ENCODE measurements at regions not wholly inside any gene's neighbourhood (a gene's known extent, or its start where the extent isn't known, plus 50 kb on each side); places are given as distances from the start of the nearest gene placed in this dataset.

DNA sequence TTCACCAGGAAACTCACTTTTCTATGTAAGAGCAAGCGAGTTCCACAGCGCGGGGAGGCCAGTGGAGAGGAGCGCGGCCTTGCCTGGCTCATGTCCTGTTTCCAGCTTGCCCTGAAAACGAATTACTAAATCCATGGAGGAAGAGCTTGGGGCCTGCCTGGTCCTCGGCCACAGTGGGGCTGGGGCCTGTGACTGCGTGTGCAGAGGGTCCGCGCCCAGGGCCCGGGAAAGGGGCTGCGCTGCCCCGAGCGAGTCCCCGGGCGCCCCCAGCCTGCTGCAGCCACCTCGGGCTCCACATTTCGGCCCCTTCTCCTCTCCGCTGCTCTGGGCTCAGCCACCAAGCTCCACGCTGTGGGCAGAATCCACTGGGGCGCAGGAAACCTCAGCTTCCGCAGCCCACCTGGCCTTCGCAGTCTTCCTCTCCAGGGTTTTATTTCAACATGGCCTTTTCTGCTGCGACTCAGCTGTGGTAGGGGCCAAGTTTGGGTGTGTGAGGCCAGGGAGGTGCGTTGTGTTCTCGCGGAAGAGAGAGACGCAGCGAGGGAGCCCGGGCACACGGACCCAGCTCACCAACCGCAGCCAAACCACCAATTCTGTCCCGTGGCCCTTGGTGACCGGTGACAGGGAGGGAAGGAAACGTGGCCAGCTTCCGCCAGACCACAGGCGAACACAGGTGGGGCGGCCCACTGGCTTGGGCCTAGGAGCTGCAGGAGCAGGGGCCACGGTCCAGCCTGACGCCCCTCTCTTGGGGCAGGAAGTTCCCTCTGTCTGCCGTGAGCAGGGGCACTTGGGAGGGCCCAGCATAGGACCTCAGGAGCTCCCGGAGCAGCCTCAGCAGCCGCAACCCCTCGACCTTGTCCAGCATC is 211.4 kb downstream of the ERMARD start:
- H3K4me1 ChIP-seq: no peaks in the 10 kb centered on the region
- H3K27me3 ChIP-seq: no peaks in the 10 kb centered on the region
- no peak overlapping the region for H3K9ac ChIP-seq (ENCODE audit: low read depth in 2 of 2, low read length in 2 of 2)
- no peak overlapping the region for H3K27ac ChIP-seq
- intact Hi-C loops (cut with DNase I): no loop called here
- H3K4me3 ChIP-seq: no peak overlapping the region
- peak; percentile 13 for DNase-seq
- no peaks in the 10 kb centered on the region for H3K36me3 ChIP-seq
- TF ChIP-seq, protein P1, sequence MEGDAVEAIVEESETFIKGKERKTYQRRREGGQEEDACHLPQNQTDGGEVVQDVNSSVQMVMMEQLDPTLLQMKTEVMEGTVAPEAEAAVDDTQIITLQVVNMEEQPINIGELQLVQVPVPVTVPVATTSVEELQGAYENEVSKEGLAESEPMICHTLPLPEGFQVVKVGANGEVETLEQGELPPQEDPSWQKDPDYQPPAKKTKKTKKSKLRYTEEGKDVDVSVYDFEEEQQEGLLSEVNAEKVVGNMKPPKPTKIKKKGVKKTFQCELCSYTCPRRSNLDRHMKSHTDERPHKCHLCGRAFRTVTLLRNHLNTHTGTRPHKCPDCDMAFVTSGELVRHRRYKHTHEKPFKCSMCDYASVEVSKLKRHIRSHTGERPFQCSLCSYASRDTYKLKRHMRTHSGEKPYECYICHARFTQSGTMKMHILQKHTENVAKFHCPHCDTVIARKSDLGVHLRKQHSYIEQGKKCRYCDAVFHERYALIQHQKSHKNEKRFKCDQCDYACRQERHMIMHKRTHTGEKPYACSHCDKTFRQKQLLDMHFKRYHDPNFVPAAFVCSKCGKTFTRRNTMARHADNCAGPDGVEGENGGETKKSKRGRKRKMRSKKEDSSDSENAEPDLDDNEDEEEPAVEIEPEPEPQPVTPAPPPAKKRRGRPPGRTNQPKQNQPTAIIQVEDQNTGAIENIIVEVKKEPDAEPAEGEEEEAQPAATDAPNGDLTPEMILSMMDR (IDR thresholded peaks at IDR 0.05): no peak
- no peaks in the 10 kb centered on the region for H3K9me3 ChIP-seq

DNA sequence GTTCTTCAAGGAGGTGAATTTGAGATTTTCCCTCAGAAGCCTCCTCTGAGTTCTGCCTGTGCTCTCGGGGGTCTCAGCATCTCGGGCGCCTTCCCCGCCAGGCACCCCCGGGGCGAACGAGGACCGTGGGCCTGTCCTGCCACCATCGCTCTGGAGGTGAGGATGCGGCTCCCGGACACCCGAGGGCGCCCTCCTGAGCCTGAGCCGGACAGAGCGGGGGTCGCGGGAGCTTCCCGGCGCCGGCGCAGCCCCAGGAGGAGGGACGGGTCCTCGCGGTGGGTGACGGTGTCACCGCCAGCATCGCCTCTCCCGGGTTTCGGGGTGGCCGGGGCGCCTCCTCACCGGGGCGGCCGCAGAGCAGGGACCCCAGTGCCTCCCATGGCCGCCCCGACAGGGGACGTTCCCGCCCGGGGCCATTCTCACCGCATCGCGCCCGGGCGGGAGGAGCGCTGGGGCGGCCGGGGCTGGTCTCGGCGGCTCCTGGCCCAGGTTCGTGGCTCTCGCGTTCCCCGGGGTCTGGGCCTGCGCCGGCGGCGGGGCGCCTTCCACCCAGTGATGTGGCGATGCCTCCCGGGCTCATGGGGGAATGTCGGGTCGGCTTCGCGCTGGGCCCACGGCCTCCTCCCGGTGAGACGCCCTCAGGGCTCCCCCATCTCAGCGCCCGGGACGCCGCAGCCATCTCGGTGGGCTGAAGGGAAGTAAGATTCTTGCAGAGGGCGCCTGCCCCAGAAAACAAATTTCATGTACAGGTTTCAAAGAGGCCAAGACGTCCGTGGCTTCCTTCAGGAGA is 210.5 kb downstream of the ERMARD start:
- H3K4me3 ChIP-seq: no peak overlapping the region
- no peaks in the 10 kb centered on the region for H3K9me3 ChIP-seq
- no peaks in the 10 kb centered on the region for H3K36me3 ChIP-seq
- peak; percentile 17 for DNase-seq
- intact Hi-C loops (cut with DNase I): no loop called here
- TF ChIP-seq, protein P1 (IDR thresholded peaks at IDR 0.05): no peak
- H3K9ac ChIP-seq (ENCODE audit: low read depth in 2 of 2, low read length in 2 of 2): peak overlapping the region in 1 of 2 donors; percentile 43
- H3K27me3 ChIP-seq: no peaks in the 10 kb centered on the region
- no peaks in the 10 kb centered on the region for H3K4me1 ChIP-seq
- no peak overlapping the region for H3K27ac ChIP-seq

DNA sequence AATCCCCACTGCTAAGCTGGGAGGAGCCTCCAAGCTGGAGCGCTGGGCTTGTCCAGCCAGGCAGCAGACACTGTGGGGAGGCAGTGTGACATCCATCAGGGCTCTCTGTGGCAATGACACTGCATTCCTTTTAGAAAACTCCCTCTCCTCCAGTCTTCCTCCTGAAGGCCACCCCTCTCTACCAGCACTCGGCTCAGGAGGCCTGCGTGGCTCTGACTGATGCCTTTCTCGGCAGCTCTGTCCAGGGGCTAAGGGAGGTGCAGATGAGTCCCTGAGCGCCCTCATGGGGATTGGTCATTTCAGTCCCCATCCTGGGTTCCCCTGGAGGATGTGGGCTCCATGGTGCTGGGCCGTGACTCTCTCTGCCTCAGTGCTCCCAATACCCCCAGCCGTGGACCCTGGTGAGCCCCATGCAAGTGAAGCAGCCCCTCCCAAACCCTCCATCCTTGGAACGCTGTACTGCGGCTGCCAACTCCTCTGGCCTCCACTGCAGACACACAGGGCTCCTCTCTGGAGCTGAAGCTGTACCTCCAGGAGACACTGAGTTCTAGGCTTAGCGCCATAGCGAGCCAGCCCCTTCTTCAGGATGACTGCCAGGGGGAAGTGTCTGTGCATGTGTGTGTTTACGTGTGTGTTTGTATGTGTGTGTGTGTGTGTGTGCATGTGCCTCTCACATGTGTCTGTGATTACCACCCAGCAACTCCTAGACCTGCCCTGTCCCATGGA is 209.6 kb downstream of the ERMARD start:
- no peaks in the 10 kb centered on the region for H3K27me3 ChIP-seq
- no peak overlapping the region for H3K9ac ChIP-seq (ENCODE audit: low read depth in 2 of 2, low read length in 2 of 2)
- peak; percentile 16 for DNase-seq
- H3K36me3 ChIP-seq: no peaks in the 10 kb centered on the region
- H3K9me3 ChIP-seq: no peaks in the 10 kb centered on the region
- no peak overlapping the region for H3K27ac ChIP-seq
- no peak overlapping the region for H3K4me3 ChIP-seq
- intact Hi-C loops (cut with DNase I): no loop called here
- H3K4me1 ChIP-seq: no peaks in the 10 kb centered on the region
- TF ChIP-seq, protein P1 (IDR thresholded peaks at IDR 0.05): no peak

DNA sequence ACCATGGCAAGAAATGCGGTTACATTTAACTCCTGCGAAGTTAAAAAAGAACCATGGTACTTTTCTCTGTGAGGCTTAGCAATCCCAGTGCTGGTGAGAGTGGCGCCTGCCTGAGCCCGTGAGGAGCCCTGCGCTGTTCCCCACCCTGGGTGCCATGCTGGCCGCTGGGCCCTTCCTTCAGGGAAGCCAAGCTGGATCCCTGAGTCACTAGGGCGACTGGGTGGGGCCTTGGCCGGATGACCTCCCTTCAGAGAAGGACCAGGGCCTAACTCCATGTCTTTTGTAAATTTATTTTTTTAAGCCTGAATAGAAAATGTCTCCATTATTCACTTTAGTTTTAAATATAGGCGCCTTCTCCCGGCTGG is 209.1 kb downstream of the ERMARD start:
- intact Hi-C loops (cut with DNase I): no loop called here
- Histone ChIP-seq H3K27ac (no peak overlapping the region), H3K36me3 (no peaks in the 10 kb centered on the region), H3K9me3 (no peaks in the 10 kb centered on the region), H3K9ac (ENCODE audit: low read depth in 2 of 2, low read length in 2 of 2) (no peak overlapping the region), H3K4me3 (no peak overlapping the region), H3K27me3 (no peaks in the 10 kb centered on the region), H3K4me1 (no peaks in the 10 kb centered on the region)
- TF ChIP-seq, protein P1 (IDR thresholded peaks at IDR 0.05): no peak
- peak; percentile 14 for DNase-seq

DNA sequence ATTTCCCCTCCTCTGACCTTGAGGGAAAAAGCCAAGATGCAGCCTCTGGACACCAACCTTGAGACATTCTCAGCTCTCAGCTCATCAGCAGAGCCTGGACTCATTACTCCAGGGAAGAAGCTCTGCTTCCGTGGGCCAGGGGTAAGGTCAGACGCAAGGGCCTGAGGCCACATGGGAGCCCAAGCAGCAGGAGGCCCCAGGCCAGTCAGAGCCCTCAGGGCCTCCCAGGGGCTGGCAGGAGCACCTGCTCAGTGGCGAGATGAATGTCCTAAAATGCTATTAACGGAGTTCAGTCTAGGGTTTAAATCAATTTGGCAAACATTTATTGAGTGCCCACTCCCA is 208.6 kb downstream of the ERMARD start:
- H3K36me3 ChIP-seq: no peaks in the 10 kb centered on the region
- intact Hi-C loops (cut with DNase I): no loop called here
- no peaks in the 10 kb centered on the region for H3K9me3 ChIP-seq
- no peak overlapping the region for H3K27ac ChIP-seq
- no peaks in the 10 kb centered on the region for H3K27me3 ChIP-seq
- peak; percentile 11 for DNase-seq
- TF ChIP-seq, protein P1 (IDR thresholded peaks at IDR 0.05): no peak
- H3K4me1 ChIP-seq: no peaks in the 10 kb centered on the region
- no peak overlapping the region for H3K4me3 ChIP-seq
- H3K9ac ChIP-seq (ENCODE audit: low read depth in 2 of 2, low read length in 2 of 2): peak overlapping the region in 1 of 2 donors; percentile 24

Measured in colonic mucosa (tissue), 4 donors.